Adrenal gland (tissue), 5 donors: ENCODE measurements at regions not wholly inside any gene's neighbourhood (a gene's known extent, or its start where the extent isn't known, plus 50 kb on each side); places are given as distances from the start of the nearest gene placed in this dataset.

Source experiments
- CTCF ChIP-seq, 6 experiments: fragments of 450-650 bp in 4 of 6; fragments of 200-600 bp in 2 of 6; sonication (generic) in 1 of 6; IDR thresholded peaks; 1 replicate in 5 of 6; 2 replicates in 1 of 6; pipeline versions ENCODE4 v1.5.1 to v1.8.0; 2016 to 2021; ENCODE audit warnings: antibody characterized with exemption in 6 of 6, mild to moderate bottlenecking in 2 of 6, moderate library complexity in 1 of 6
- POLR2A ChIP-seq, 2 donors: fragments of 450-650 bp; IDR thresholded peaks; one replicate each; pipeline ENCODE4 v1.6.1; 2017; ENCODE audit warnings: antibody characterized with exemption in 2 of 2, mild to moderate bottlenecking in 2 of 2, moderate library complexity in 1 of 2
- donor health status: DM: no; HTN: no; CAD: no.

DNA sequence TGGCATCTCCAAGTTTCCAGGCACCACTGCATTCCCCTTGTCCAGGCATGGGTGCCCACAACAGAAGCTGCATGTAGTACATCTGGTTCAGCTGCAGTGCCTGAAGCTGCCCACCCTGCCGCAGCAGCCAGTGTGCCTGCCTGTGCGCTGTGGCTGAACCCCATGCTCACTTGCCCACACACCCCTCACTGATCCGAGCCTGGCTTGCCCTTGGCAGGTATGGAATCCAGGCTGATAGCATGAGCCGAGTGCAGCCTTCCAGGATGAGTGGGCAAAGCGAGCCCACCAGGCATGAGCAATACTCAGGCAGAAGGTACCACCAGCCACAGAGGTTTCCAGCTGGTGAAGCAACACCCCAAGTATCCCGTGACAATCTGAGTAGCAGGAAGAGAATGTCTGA lies 280.3 kb upstream of the KLF12 start:
- TF ChIP-seq POLR2A (IDR thresholded peaks at IDR 0.05) (no peak), CTCF (IDR thresholded peaks at IDR 0.05) (no peak)
